ENCODE measurements at regions not wholly inside any gene's neighbourhood (a gene's known extent, or its start where the extent isn't known, plus 50 kb on each side); places are given as distances from the start of the nearest gene placed in this dataset.

DNA sequence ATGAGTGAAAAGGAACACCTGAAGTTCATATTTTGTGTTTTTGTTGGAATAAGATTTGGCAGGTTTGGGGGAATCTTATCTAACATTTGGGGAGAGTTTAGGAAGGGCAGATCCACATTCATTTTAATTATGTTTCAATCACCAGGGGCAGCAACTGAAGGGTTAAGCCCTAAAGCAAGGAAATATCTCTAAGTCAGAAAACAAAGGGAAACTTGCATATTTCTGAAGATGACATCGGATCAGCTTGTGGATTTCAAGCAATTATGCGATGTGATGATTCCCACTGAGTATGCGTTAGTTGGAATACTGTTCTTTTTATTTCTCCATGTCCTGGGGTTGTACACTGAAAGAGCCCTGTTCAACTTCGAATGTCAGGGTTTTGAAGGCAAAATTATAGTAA is 59.8 kb upstream of the NFIB start:
- TF ChIP-seq, protein P1, sequence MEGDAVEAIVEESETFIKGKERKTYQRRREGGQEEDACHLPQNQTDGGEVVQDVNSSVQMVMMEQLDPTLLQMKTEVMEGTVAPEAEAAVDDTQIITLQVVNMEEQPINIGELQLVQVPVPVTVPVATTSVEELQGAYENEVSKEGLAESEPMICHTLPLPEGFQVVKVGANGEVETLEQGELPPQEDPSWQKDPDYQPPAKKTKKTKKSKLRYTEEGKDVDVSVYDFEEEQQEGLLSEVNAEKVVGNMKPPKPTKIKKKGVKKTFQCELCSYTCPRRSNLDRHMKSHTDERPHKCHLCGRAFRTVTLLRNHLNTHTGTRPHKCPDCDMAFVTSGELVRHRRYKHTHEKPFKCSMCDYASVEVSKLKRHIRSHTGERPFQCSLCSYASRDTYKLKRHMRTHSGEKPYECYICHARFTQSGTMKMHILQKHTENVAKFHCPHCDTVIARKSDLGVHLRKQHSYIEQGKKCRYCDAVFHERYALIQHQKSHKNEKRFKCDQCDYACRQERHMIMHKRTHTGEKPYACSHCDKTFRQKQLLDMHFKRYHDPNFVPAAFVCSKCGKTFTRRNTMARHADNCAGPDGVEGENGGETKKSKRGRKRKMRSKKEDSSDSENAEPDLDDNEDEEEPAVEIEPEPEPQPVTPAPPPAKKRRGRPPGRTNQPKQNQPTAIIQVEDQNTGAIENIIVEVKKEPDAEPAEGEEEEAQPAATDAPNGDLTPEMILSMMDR (conservative IDR thresholded peaks at IDR 0.05; ENCODE audit: control insufficient read depth, insufficient read depth, low read depth, low read length), result no peak
- no peak for DNase-seq (ENCODE audit: low read depth)

DNA sequence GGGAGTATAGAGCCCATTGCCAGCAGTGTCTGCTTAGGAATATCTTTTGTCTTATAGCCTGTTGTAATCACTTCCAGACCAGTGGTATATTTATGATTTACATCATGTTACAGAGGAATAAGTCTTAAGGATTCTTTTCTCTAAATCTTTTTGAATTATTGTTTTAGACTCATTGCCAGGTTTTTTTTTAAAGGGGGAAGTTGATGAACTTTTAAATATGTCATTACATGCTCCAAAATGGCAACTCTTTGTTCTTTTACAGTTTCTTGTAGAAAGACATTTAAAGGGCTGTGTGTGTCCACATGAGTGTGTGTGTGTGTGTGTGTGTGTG is 59.4 kb upstream of the NFIB start:
- no peak overlapping the region for H3K4me3 ChIP-seq (ENCODE audit: control insufficient read depth, low read depth, low read length)
- DNase-seq (ENCODE audit: low read depth), result no peak

More for the DNA sequence above, 59.8 kb upstream of the NFIB start:
- no peak overlapping the region for H3K4me3 ChIP-seq (ENCODE audit: control insufficient read depth, low read depth, low read length)

DNA sequence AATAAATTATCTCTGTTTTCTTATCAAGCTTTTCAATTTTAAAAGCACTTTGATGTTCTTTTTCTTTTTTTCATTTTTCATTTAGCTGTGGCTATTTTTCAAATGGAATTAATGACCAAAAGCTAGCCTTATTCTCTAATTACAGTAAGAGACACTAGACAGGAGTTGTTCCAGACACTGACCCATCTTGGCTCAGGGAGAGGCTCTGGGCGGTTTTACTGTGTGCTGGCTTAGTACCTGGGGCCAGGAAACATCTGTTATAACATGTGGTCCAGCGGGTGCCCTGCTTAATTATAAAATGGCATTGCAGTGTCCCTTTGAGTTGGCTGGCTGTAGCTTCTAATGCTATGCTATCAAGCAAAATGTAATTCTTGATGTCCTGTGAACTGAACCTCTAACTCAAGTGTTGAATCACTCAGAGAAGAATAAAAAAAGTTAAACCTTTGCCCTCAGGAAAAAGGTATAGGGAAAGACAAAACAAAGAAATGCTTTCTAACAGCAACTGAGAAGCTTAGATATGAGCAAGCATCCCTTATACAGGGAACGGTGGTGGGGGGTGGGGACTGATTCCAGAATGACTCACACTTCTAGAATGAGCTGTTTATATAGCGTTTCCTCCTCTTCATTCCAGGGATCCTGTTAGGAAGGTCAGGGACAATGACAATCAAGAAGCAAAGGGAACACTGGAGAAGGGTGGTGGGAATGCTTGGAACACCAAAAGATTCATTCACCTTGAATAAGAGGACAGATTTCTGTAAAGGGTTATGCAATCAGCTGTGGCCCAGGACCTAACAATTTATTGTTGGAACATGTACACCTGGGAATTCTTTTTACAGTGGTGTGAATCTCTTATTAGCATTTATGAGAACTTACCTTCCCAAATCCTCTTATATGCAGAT is 58.7 kb upstream of the NFIB start:
- TF ChIP-seq, protein P1 (conservative IDR thresholded peaks at IDR 0.05; ENCODE audit: control insufficient read depth, insufficient read depth, low read depth, low read length), result no peak

More for the DNA sequence above, 59.4 kb upstream of the NFIB start:
- TF ChIP-seq, protein P1 (conservative IDR thresholded peaks at IDR 0.05; ENCODE audit: control insufficient read depth, insufficient read depth, low read depth, low read length), result no peak

DNA sequence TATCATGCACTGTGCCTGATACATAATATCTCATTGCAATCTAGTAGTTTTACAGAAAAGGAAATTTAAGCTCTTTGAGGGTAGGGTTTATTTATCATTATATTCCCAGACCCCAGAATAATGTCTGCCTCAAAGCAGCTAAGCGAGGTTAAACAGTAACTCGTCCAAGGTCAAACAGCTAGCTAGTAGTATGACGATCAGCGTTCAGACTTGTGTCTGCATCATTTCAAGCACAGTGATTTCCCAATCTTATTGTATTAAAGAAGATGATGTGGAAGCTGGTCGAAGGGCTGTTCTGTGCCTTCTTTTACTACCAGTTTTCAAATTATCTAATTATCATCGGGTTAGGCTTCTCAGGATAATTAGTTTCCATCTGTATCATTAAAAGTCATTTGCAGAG is 55.1 kb upstream of the NFIB start:
- DNase-seq (ENCODE audit: low read depth), result no peak
- H3K4me3 ChIP-seq (ENCODE audit: control insufficient read depth, low read depth, low read length), result no peak overlapping the region
- TF ChIP-seq, protein P1 (conservative IDR thresholded peaks at IDR 0.05; ENCODE audit: control insufficient read depth, insufficient read depth, low read depth, low read length), result no peak

More for the DNA sequence above, 58.7 kb upstream of the NFIB start:
- DNase-seq (ENCODE audit: low read depth), result peak; percentile 72
- H3K4me3 ChIP-seq (ENCODE audit: control insufficient read depth, low read depth, low read length), result no peak overlapping the region

DNA sequence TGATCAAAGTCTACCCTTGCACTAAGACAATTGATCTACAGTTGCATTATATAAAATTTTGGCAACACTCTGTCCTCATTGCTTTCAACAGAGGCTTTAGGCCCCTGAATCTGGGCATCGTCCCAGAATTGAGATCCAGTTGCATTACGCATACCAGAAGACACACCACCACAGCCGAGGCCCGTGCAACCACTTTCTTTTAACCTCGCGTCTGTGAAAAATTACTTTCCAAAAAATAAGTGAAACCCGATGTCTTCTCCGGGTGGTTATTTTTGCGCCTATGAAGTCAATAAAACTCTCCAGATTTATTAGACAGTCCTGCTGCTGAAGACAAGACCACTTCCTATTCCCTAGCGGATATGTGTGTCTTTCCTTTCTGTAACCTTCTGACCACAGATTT is 52.1 kb upstream of the NFIB start:
- peak; percentile 98 for DNase-seq (ENCODE audit: low read depth)
- no peak overlapping the region for H3K4me3 ChIP-seq (ENCODE audit: control insufficient read depth, low read depth, low read length)
- TF ChIP-seq, protein P1 (conservative IDR thresholded peaks at IDR 0.05; ENCODE audit: control insufficient read depth, insufficient read depth, low read depth, low read length), result no peak

DNA sequence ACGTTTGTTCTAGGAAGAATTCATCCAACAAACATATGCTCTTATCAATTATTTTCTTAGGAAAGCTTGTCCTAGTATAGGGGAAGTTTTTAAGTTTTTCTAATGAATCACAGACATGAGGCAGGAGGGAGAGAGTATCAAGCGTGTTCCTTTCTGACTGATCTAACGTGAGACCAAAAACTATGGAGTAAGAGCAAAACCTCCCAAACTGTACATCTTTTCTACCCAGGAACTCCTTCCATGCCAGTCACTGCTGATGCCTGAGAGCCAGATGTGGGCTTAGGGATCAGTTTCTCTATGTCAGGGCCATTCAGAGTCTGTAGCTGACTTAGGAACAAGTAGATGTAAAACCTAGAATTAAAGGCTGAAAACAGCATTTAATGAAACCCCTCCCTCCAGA is 51.7 kb upstream of the NFIB start:
- H3K4me3 ChIP-seq (ENCODE audit: control insufficient read depth, low read depth, low read length), result no peak overlapping the region
- peak; percentile 87 for DNase-seq (ENCODE audit: low read depth)
- TF ChIP-seq, protein P1 (conservative IDR thresholded peaks at IDR 0.05; ENCODE audit: control insufficient read depth, insufficient read depth, low read depth, low read length), result no peak
